ENCODE measurements at regions not wholly inside any gene's neighbourhood (a gene's known extent, or its start where the extent isn't known, plus 50 kb on each side); places are given as distances from the start of the nearest gene placed in this dataset.
"Not testable (repeated sequence)": the region's sequence is repeated elsewhere in the genome, so short reads cannot be mapped to it uniquely, and the experiment has no call there.

DNA sequence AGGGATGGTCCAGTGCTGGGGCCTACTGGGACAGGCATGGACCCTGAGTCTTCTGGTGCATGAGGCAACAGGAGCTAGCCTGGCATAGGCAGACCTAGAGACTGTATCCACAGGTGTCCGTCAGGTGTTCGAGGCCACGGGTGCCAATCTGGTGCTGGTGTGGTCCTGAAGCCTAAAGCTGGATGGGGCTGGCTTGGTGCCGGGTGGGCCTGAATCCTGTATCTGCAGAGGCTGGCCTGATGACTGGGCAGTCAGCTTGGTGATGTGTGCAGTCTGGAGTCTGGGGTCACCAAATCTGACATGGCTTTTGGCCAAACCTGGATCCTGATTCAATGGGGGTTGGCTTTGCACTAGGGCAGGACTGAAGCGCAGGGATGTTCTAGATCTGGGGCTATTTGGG is 269.8 kb upstream of the GRIA3 start:
- no peak for DNase-seq (ENCODE audit: low read depth)

DNA sequence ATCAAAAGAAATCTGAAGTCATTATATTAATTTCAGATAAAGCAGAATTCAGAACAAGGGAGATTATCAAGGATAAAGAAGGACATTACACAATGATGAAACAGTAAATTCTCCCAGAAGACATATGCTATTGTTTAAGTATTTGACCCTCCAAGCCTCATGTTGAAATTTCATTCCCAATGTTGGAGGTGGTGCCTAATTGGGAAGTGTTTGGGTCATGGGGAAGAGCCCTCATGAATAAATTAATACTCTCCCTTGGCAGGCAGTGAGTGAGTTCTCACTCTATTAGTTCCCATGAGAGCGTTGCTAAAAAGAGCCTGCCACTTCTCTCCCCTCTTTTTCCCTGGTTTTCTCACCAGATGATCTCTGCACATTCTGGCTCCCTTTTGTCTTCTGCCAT is 249.9 kb upstream of the GRIA3 start:
- no peak for DNase-seq (ENCODE audit: low read depth)

GRCh38 chrX:122940199-122940598 is 243.9 kb upstream of the GRIA3 start:
- no peak for DNase-seq (ENCODE audit: low read depth)

- DNase-seq (ENCODE audit: low read depth): no peak
Measured at GRCh38 chrX:122941806-122942205, 242.3 kb upstream of the GRIA3 start.

- no peak for DNase-seq (ENCODE audit: low read depth)
Measured at GRCh38 chrX:122943918-122944317, 240.2 kb upstream of the GRIA3 start.

DNA sequence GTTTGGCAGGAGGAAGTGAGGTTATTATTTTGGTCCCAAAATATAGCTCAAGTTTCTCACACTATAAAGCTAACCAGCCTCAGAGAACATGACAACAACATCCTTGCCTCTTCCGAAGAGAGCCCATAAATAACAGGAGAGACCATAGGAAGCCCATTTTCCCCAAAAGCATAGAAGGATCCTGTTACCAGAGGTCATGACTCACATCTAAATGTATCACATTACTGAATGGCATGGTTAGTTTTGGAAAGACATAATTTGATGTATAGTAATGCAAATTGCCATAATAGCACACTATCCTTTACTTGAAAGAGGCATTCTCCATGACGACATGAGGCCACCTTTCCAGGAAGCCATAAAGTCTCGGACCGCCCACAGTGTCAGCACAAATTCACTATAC is 238.8 kb upstream of the GRIA3 start:
- no peak for DNase-seq (ENCODE audit: low read depth)

DNA sequence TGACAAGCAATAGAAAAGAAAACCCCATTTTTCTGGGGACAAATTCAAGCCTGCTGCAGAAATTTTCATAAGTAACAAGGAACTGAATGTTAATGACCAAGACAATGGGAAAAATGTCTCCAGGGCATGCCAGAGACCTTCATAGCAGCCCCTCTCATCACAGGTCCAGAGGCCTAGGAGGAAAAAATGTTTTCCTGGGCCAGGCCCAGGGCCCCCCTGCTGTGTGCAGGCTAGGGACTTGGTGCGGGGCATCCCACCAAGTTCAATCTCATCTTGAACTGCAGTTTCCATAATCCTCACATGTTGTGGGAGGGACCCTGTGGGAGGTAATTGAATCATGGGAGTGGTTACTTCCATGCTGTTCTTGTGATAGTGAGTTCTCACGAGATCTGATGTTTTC is 211.5 kb upstream of the GRIA3 start:
- no peak for DNase-seq (ENCODE audit: low read depth)

DNA sequence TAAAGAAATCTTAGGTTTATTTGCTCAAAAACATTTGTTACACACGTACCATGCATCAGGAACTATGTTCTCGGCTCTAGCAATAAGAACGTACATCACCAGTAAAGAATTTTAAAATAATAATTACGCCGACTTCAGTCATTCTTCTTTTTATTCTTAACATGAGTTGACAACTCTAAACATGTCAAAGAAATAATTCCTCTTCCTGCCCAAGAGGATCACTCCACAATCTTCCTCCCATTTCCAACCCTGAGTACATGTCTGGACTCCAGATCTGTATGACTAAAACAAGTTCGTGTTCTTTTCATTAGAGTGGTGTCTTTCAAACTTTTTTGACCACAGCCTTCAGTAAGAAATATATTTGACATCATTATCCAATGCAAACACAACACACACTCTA is 201.6 kb upstream of the GRIA3 start:
- no peak for DNase-seq (ENCODE audit: low read depth)

DNA sequence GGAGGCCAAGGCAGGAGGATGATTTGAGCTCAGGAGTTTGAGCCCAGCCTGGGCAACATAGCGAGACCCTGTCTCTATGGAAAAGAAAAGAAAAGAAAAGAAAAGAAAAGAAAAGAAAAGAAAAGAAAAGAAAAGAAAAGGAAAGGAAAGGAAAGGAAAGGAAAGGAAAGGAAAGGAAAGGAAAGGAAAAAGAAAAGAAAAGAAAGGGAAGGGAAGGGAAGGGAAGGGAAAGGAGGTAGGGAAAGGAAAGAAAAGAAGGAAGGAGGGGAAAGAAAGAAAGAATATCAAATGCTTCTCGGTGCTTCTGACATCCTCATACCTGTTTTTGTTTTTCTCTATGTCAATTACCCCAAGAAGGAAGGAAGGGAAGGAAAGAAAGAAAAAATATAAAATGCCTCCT is 181.2 kb upstream of the GRIA3 start:
- not testable (repeated sequence) for DNase-seq (ENCODE audit: low read depth)

GRCh38 chrX:123013141-123013540 is 170.9 kb upstream of the GRIA3 start:
- DNase-seq (ENCODE audit: low read depth): no peak

DNA sequence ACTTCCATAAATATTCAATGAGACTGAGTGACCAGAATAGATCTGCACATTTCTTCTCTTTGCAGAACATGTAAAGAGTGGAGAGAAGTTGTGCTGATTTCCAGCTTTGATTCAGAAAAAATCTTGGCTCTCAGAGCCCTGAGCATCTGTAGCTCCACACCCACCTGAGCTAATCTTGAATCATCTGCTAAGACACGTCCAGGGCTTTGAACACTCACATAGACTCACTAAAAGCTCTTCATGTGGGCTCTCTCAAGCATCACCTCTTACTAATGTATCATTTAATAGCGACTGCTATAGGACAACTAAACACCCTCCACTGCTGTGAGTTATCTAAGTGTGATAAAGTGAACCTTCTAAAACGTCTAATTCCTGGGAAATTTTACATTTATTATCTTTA is 147.7 kb upstream of the GRIA3 start:
- no peak for DNase-seq (ENCODE audit: low read depth)

- no peak for DNase-seq (ENCODE audit: low read depth)
Measured at GRCh38 chrX:123049071-123049625, 134.9 kb upstream of the GRIA3 start.

- no peak for DNase-seq (ENCODE audit: low read depth)
Measured at GRCh38 chrX:123060986-123061385, 123.1 kb upstream of the GRIA3 start.

DNA sequence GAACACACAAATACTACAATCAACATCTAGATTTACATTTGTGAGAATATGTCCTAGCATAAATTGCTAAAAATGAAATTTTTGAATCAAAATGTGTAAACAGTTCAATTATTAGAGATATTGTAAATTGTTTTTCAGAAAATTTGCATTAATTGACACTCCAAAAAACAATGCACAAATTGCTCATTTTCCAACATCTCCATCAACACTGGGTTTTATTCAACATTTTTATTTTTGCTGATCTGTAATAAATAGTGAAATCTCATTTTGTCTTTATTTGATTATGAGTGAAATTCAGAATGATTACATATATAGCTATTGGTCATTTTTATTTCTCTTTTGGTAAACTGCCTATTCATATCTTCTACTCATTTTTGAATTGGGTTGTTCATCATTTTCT is 120.0 kb upstream of the GRIA3 start:
- DNase-seq (ENCODE audit: low read depth): no peak

DNA sequence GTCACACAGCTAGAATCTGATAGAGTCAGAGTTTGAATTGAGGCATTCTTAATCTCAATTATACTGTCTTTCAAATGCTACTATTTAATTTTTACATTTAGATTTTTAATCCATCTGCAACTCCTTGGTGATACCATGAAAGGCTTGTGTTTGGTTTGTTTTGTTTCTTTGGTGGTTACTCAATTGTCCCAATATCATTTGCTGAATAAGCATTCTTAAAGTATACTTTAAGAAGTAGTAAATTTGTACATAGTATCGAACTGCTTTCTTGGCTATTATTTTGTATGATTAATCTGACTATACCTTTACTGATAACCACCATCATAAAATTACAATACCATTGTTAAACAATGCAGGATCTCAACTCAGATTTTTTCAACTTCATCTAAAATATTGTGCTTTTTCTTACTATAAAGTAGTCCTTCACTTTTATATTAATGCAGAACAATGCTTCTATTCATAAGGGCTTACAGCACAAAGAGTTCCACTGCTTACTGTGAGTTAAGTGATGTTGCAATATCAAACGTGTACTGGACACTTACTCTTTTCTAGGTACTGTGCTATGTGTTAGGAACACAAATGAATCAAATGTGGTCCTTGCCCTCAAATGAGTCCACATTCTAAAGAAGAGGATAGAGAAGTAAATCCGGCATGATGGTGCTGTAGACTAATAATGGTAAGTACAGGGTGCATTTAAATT is 111.2 kb upstream of the GRIA3 start:
- DNase-seq (ENCODE audit: low read depth): no peak

DNA sequence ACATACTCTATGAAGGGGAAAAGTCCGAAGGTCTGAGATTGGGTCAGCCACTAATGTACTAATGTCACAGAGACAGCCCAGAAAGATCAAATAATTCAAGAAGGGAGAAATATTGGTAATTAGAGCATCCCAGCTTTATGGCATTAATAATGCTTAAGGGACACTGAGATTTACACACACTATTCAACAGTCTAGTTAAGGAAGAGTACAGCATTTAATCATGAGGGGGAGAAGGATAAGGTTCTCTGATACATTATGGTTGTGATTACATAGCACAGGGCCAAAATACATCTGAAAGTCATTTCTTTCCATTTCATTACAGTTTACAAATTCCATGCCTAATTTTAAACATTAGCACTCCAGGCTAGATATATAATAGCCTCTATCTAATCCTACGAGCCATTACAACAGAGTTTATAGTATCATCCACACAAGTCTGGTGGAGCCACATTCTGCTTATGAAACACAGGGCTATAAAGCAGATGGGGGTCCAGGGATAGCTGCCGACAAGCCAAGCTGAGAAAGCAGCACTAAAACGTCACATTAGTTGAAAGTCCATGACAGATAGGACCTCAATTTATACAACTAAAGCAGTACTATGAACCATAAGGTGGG is 108.0 kb upstream of the GRIA3 start:
- no peak for DNase-seq (ENCODE audit: low read depth)

GRCh38 chrX:123077631-123078030 is 106.4 kb upstream of the GRIA3 start:
- no peak for DNase-seq (ENCODE audit: low read depth)

- DNase-seq (ENCODE audit: low read depth): no peak
Measured at GRCh38 chrX:123080065-123080464, 104.0 kb upstream of the GRIA3 start.

- no peak for DNase-seq (ENCODE audit: low read depth)
Measured at GRCh38 chrX:123081776-123082175, 102.3 kb upstream of the GRIA3 start.

DNA sequence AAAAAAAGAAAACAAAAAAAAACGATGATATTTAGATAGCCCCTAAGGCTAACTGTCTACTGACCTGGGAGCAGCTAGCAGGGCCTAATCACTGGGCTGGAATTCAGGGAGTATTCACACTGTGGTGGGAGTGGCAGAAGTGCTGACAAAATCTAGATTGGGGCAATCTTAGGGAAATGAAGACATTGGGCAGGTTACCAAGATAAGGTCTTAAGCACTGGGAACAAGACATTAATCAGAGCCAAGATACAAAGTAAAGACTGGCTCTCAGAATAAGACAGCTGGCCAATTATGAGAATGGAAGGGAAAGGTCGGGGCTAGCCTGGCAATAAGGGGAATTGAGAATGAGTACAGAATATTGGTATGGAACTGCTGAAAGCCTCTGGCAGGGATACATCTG is 100.2 kb upstream of the GRIA3 start:
- DNase-seq (ENCODE audit: low read depth): no peak

GRCh38 chrX:123084797-123085196 is 99.3 kb upstream of the GRIA3 start:
- no peak for DNase-seq (ENCODE audit: low read depth)

DNA sequence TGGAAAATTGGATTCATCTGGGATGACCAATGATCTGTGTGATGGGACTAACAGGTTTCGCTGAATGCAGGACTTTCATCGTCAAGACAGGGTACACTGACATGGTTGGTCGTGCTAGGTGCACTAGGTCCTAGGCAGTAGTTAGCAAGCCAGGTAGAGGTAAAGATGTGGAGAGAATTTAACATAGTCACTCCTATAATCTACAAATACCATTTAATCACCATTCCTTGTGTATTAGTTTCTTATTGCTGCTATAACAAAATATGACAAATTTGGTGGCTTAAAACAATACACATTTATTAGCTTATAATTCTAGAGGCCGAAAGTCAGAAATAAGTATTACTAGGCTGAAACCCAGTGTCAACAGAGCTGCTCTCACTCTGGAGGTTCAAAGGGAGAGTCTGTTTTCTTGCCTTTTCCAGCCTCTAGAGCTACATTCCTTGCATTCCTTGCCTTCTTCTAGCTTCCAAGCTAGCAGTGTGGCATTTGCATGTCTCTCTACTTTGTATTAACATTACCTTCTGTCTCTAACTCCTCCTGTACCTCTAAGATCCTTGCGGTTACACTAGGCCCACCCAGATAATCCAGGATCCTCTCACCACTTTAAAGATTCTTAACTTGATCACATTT is 98.7 kb upstream of the GRIA3 start:
- no peak for DNase-seq (ENCODE audit: low read depth)

GRCh38 chrX:123086768-123087167 is 97.3 kb upstream of the GRIA3 start:
- no peak for DNase-seq (ENCODE audit: low read depth)
